B cell (primary cell): ENCODE measurements at regions not wholly inside any gene's neighbourhood (a gene's known extent, or its start where the extent isn't known, plus 50 kb on each side); places are given as distances from the start of the nearest gene placed in this dataset.

Experiments
- EZH2 ChIP-seq: IDR thresholded peaks from 2 replicates; pipeline ENCODE4 v1.6.1; 2012; ENCODE audit warnings: borderline replicate concordance, low read depth, mild to moderate bottlenecking, moderate library complexity, low read length; ENCODE audit not compliant: insufficient read depth, poor library complexity, severe bottlenecking
- TF ChIP-seq, protein P1 (sequence below): fragments of 200-600 bp; IDR thresholded peaks from one replicate; pipeline ENCODE4 v1.8.0; 2022; ENCODE audit warnings: antibody characterized with exemption, mild to moderate bottlenecking

DNA sequence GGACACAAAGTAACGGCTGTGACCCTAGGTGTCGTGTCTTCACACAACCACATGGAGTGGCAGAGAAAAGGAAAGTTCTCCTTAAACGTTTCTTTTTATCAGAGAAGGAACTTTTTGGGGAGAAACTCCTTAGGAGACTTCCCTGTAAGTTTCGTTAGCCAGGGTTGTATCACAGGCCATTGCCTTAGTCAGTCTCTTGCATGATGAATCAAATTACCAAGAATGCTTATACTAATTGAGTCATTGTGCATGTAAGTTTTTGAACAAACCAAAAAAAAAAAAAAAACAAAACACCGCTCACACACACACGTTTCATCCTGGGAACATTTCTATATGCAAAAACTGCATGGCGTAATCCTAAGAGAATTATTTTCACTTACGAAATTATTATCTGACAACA lies 150.4 kb upstream of the SATB1 start:
- TF ChIP-seq, protein P1, sequence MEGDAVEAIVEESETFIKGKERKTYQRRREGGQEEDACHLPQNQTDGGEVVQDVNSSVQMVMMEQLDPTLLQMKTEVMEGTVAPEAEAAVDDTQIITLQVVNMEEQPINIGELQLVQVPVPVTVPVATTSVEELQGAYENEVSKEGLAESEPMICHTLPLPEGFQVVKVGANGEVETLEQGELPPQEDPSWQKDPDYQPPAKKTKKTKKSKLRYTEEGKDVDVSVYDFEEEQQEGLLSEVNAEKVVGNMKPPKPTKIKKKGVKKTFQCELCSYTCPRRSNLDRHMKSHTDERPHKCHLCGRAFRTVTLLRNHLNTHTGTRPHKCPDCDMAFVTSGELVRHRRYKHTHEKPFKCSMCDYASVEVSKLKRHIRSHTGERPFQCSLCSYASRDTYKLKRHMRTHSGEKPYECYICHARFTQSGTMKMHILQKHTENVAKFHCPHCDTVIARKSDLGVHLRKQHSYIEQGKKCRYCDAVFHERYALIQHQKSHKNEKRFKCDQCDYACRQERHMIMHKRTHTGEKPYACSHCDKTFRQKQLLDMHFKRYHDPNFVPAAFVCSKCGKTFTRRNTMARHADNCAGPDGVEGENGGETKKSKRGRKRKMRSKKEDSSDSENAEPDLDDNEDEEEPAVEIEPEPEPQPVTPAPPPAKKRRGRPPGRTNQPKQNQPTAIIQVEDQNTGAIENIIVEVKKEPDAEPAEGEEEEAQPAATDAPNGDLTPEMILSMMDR: no peak
- no peak for TF ChIP-seq EZH2
